SK-N-SH treated with all-trans-retinoic acid at 6 μM for 48 hours (cell line): ENCODE measurements at regions not wholly inside any gene's neighbourhood (a gene's known extent, or its start where the extent isn't known, plus 50 kb on each side); places are given as distances from the start of the nearest gene placed in this dataset.

Source experiments
- ARNTL ChIP-seq: fragments of 450-650 bp; formaldehyde crosslinking; IDR thresholded peaks from 2 replicates; pipeline ENCODE4 v1.5.0; 2020; ENCODE audit warnings: low read depth, mild to moderate bottlenecking, moderate library complexity, borderline replicate concordance
- PATZ1 ChIP-seq: fragments of 250-450 bp; sonication (Bioruptor Pico); IDR thresholded peaks from 2 replicates; pipeline ENCODE4 v1.8.0; 2020; ENCODE audit warnings: mild to moderate bottlenecking, moderate library complexity, borderline replicate concordance
- PPARA ChIP-seq: fragments of 250-450 bp; sonication (Bioruptor Pico); IDR thresholded peaks from 2 replicates; pipeline ENCODE4 v1.5.0; 2020; ENCODE audit warnings: mild to moderate bottlenecking, borderline replicate concordance
- SNAI2 ChIP-seq: fragments of 250-450 bp; sonication (Bioruptor Pico); IDR thresholded peaks from 2 replicates; pipeline ENCODE4 v1.5.0; 2020; ENCODE audit warnings: mild to moderate bottlenecking, moderate library complexity
- ZFP3 ChIP-seq: fragments of 250-450 bp; sonication (Bioruptor Pico); IDR thresholded peaks from 2 replicates; pipeline ENCODE4 v1.5.0; 2020; ENCODE audit warnings: mild to moderate bottlenecking, moderate library complexity
- ZFP30 ChIP-seq: fragments of 450-650 bp; formaldehyde crosslinking; IDR thresholded peaks from 2 replicates; pipeline ENCODE4 v1.5.0; 2022; ENCODE audit warnings: mild to moderate bottlenecking, moderate library complexity
- ZNF565 ChIP-seq: fragments of 450-650 bp; formaldehyde crosslinking; conservative IDR thresholded peaks from 2 replicates; pipeline ENCODE4 v1.5.0; 2020; ENCODE audit warnings: low read depth, mild to moderate bottlenecking, moderate library complexity

GRCh38 chr11:70631624-70632047, 233.3 kb downstream of the CTTN start:
- no peak for TF ChIP-seq SNAI2 (CRISPR knock-in tag)
- TF ChIP-seq PATZ1: no peak
- no peak for TF ChIP-seq ZNF565 (CRISPR knock-in tag)
- no peak for TF ChIP-seq ARNTL (CRISPR knock-in tag)
- TF ChIP-seq ZFP3: no peak
- TF ChIP-seq PPARA (CRISPR knock-in tag): no peak
- TF ChIP-seq ZFP30 (CRISPR knock-in tag): no peak
